ENCODE measurements at regions not wholly inside any gene's neighbourhood (a gene's known extent, or its start where the extent isn't known, plus 50 kb on each side); places are given as distances from the start of the nearest gene placed in this dataset.

- no peak for TF ChIP-seq CTCF (IDR thresholded peaks at IDR 0.05)
- Histone ChIP-seq H3K36me3 (no peaks in the 10 kb centered on the region), H3K4me3 (no peak overlapping the region), H3K27me3 (no peaks in the 10 kb centered on the region), H3K27ac (no peak overlapping the region), H3K9me3 (no peaks in the 10 kb centered on the region), H3K4me1 (no peaks in the 10 kb centered on the region)
- DNase-seq (ENCODE audit: low spot score) = no peak
These were observed 435.3 kb upstream of the HNRNPA3 start for GRCh38 chr2:176777262-176777661.

GRCh38 chr2:176779917-176780316 lies 432.7 kb upstream of the HNRNPA3 start:
- no peak for TF ChIP-seq CTCF (IDR thresholded peaks at IDR 0.05)
- Histone ChIP-seq H3K9me3 (no peaks in the 10 kb centered on the region), H3K36me3 (no peaks in the 10 kb centered on the region), H3K27ac (no peak overlapping the region), H3K4me1 (no peaks in the 10 kb centered on the region), H3K27me3 (no peaks in the 10 kb centered on the region), H3K4me3 (no peak overlapping the region)
- DNase-seq (ENCODE audit: low spot score) = no peak

- no peaks in the 10 kb centered on the region for H3K9me3 ChIP-seq
- H3K27ac ChIP-seq = no peak overlapping the region
- no peaks in the 10 kb centered on the region for H3K27me3 ChIP-seq
- no peak for DNase-seq (ENCODE audit: low spot score)
- no peak for TF ChIP-seq CTCF (IDR thresholded peaks at IDR 0.05)
- H3K36me3 ChIP-seq = no peaks in the 10 kb centered on the region
- H3K4me3 ChIP-seq = no peak overlapping the region
- no peaks in the 10 kb centered on the region for H3K4me1 ChIP-seq
These were observed 432.2 kb upstream of the HNRNPA3 start for GRCh38 chr2:176780348-176780747.

DNA sequence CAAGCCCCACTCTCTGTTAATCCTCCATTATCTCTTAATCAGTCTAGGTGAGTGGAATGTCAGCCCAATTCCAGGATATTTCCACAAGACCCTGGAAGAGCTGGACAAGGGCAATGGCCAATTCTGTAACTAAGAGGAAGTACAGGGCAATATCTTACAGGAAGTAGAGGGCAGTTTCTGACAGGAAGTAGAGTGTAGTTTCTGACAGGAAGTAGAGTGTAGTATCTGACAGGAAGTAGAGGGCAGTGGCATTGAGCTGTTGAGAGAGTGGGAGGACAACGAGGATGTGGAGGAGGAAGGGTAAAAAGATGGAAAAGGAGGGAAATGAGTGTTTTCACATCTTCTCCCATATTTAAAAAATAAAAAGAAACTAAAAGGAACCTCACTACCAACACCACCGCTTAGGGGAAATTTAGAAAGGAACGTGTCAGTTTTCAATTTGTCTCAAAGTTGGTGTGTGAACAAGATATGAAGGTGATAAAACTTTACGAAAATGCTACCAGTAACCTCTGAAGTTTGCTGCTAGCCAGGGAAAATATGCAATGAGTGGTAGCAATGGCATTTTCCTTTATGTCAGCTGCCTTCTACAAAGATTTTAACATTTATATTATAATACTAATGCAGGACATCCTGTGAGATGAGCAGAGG lies 430.9 kb upstream of the HNRNPA3 start:
- H3K4me3 ChIP-seq = no peak overlapping the region
- H3K36me3 ChIP-seq = no peaks in the 10 kb centered on the region
- no peak overlapping the region for H3K27ac ChIP-seq
- no peaks in the 10 kb centered on the region for H3K4me1 ChIP-seq
- no peak for DNase-seq (ENCODE audit: low spot score)
- no peak for TF ChIP-seq CTCF (IDR thresholded peaks at IDR 0.05)
- no peaks in the 10 kb centered on the region for H3K9me3 ChIP-seq
- H3K27me3 ChIP-seq = no peaks in the 10 kb centered on the region

GRCh38 chr2:176784633-176785200 lies 427.9 kb upstream of the HNRNPA3 start:
- Histone ChIP-seq H3K27ac (no peak overlapping the region), H3K9me3 (no peaks in the 10 kb centered on the region), H3K27me3 (no peaks in the 10 kb centered on the region), H3K4me3 (no peak overlapping the region), H3K4me1 (no peaks in the 10 kb centered on the region), H3K36me3 (no peaks in the 10 kb centered on the region)
- DNase-seq (ENCODE audit: low spot score) = no peak
- TF ChIP-seq CTCF (IDR thresholded peaks at IDR 0.05) = no peak

GRCh38 chr2:176789751-176790150 lies 422.8 kb upstream of the HNRNPA3 start:
- no peaks in the 10 kb centered on the region for H3K36me3 ChIP-seq
- no peak overlapping the region for H3K27ac ChIP-seq
- no peak overlapping the region for H3K4me3 ChIP-seq
- TF ChIP-seq CTCF (IDR thresholded peaks at IDR 0.05) = no peak
- H3K27me3 ChIP-seq = no peaks in the 10 kb centered on the region
- H3K9me3 ChIP-seq = no peaks in the 10 kb centered on the region
- H3K4me1 ChIP-seq = no peaks in the 10 kb centered on the region
- no peak for DNase-seq (ENCODE audit: low spot score)
